ENCODE measurements at regions not wholly inside any gene's neighbourhood (a gene's known extent, or its start where the extent isn't known, plus 50 kb on each side); places are given as distances from the start of the nearest gene placed in this dataset.

GRCh38 chr10:124232686-124233545 lies 139.5 kb upstream of the CHST15 start:
- Histone ChIP-seq H3K4me3 (ENCODE audit: low read depth, low read length) (no peak overlapping the region), H3K27me3 (ENCODE audit: control insufficient read depth, insufficient read depth, low read length) (no peaks in the 10 kb centered on the region), H3K27ac (ENCODE audit: low read depth, low read length) (no peak overlapping the region), H3K9me3 (ENCODE audit: control insufficient read depth, insufficient read depth, low read length) (peaks cover 24% of the 10 kb centered on the region)
- CTCF ChIA-PET: no interaction called here
- DNase-seq (ENCODE audit: low read depth, low spot score): no peak
- TF ChIP-seq, protein P1, sequence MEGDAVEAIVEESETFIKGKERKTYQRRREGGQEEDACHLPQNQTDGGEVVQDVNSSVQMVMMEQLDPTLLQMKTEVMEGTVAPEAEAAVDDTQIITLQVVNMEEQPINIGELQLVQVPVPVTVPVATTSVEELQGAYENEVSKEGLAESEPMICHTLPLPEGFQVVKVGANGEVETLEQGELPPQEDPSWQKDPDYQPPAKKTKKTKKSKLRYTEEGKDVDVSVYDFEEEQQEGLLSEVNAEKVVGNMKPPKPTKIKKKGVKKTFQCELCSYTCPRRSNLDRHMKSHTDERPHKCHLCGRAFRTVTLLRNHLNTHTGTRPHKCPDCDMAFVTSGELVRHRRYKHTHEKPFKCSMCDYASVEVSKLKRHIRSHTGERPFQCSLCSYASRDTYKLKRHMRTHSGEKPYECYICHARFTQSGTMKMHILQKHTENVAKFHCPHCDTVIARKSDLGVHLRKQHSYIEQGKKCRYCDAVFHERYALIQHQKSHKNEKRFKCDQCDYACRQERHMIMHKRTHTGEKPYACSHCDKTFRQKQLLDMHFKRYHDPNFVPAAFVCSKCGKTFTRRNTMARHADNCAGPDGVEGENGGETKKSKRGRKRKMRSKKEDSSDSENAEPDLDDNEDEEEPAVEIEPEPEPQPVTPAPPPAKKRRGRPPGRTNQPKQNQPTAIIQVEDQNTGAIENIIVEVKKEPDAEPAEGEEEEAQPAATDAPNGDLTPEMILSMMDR (IDR thresholded peaks at IDR 0.05; ENCODE audit: low read depth, low read length): no peak
- POLR2A ChIA-PET: no interaction called here

GRCh38 chr10:124231168-124232155 lies 138.1 kb upstream of the CHST15 start:
- DNase-seq (ENCODE audit: low read depth, low spot score): no peak
- CTCF ChIA-PET: no interaction called here

DNA sequence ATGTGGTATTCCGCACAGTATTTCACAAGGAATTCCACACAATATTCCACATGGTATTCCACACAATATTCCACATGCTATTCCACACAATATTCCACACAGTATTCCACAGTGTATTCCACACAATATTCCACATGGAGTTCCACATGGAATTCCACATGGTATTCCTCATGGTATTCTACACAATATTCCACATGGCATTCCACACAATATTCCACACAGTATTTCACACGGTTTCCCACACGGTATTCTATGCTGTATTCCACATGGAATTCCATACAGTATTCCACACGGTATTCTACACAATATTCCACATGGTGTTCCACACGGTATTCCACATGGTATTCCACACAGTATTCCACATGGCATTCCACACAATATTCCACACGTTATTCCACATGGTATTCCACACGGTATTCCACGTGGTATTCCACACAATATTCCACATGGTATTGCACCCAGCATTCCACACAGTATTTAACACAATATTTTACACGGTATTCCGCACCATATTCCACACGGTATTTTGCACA lies 137.3 kb upstream of the CHST15 start:
- no peak overlapping the region for H3K4me3 ChIP-seq (ENCODE audit: low read depth, low read length)
- POLR2A ChIA-PET: interaction anchor here (0.6 kb wide), 1 partner anchor 22 kb away, joined by 3 read pairs; no protein-coding TSS in a partner anchor
- TF ChIP-seq, protein P1 (IDR thresholded peaks at IDR 0.05; ENCODE audit: low read depth, low read length): no peak
- DNase-seq (ENCODE audit: low read depth, low spot score): no peak
- no peak overlapping the region for H3K27ac ChIP-seq (ENCODE audit: low read depth, low read length)
- H3K27me3 ChIP-seq (ENCODE audit: control insufficient read depth, insufficient read depth, low read length): no peaks in the 10 kb centered on the region
- CTCF ChIA-PET: no interaction called here
- peaks cover 26% of the 10 kb centered on the region for H3K9me3 ChIP-seq (ENCODE audit: control insufficient read depth, insufficient read depth, low read length)

More at GRCh38 chr10:124231168-124232155, 138.1 kb upstream of the CHST15 start:
- POLR2A ChIA-PET: interaction anchor here (0.6 kb wide), 1 partner anchor 23 kb away, joined by 3 read pairs; no protein-coding TSS in a partner anchor
- Histone ChIP-seq H3K27me3 (ENCODE audit: control insufficient read depth, insufficient read depth, low read length) (no peaks in the 10 kb centered on the region), H3K27ac (ENCODE audit: low read depth, low read length) (no peak overlapping the region), H3K4me3 (ENCODE audit: low read depth, low read length) (no peak overlapping the region), H3K9me3 (ENCODE audit: control insufficient read depth, insufficient read depth, low read length) (peaks cover 24% of the 10 kb centered on the region)
- TF ChIP-seq, protein P1 (IDR thresholded peaks at IDR 0.05; ENCODE audit: low read depth, low read length): no peak

DNA sequence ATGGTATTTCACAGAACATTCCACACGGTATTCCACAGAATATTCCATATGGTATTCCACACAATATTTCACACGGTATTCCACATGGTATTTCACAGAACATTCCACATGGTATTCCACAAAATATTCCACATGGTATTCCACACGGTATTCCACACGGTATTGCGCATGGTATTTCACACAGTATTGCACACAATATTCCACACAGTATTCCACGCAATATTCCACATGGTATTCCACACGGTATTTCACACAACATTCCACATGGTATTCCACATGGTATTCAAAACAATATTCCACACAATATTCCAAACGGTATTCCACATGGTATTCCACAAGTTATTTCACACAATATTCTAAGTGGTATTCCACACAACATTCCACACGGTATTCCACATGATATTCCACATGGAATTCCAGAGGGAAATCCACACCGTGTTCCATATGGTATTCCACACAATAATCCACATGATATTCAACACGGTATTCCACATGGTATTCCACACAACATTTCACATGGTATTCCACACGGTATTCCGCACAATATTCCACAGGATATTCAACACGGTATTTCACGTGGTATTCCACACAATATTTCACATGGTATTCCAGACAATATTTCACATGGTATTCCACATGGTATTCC lies 136.7 kb upstream of the CHST15 start:
- DNase-seq (ENCODE audit: low read depth, low spot score): no peak
- Histone ChIP-seq H3K4me3 (ENCODE audit: low read depth, low read length) (no peak overlapping the region), H3K9me3 (ENCODE audit: control insufficient read depth, insufficient read depth, low read length) (peaks cover 32% of the 10 kb centered on the region), H3K27me3 (ENCODE audit: control insufficient read depth, insufficient read depth, low read length) (no peaks in the 10 kb centered on the region), H3K27ac (ENCODE audit: low read depth, low read length) (no peak overlapping the region)
- ChIA-PET POLR2A (no interaction called here), CTCF (no interaction called here)
- TF ChIP-seq, protein P1 (IDR thresholded peaks at IDR 0.05; ENCODE audit: low read depth, low read length): no peak
